H9 (cell line): ENCODE measurements at regions not wholly inside any gene's neighbourhood (a gene's known extent, or its start where the extent isn't known, plus 50 kb on each side); places are given as distances from the start of the nearest gene placed in this dataset.

Experiments
- DNase-seq: peaks from one replicate; pipeline ENCODE4 v3.0.0-alpha.2; 2017
- H2AFZ ChIP-seq: one replicate; pipeline ENCODE4 v1.6.1; 2013; ENCODE audit warnings: mild to moderate bottlenecking, low read length, control low read depth, moderate library complexity
- H2AK5ac ChIP-seq: 2 replicates; pipeline ENCODE4 v1.6.1; 2013; ENCODE audit warnings: low read length, control low read depth, mixed read lengths; ENCODE audit not compliant: insufficient read length
- H2BK120ac ChIP-seq: one replicate; pipeline ENCODE4 v1.6.1; 2013; ENCODE audit warnings: low read depth, mild to moderate bottlenecking, low read length, control low read depth, inconsistent platforms; ENCODE audit not compliant: poor library complexity, severe bottlenecking
- H2BK12ac ChIP-seq: 2 replicates; pipeline ENCODE4 v1.6.1; 2013; ENCODE audit warnings: low read length, control low read depth, mixed read lengths, low read depth; ENCODE audit not compliant: insufficient read length
- H2BK15ac ChIP-seq: 2 replicates; pipeline ENCODE4 v1.6.1; 2013; ENCODE audit warnings: low read depth, low read length, control low read depth
- H2BK20ac ChIP-seq: one replicate; pipeline ENCODE4 v1.6.1; 2013; ENCODE audit warnings: low read depth, mild to moderate bottlenecking, low read length, control low read depth, inconsistent platforms; ENCODE audit not compliant: poor library complexity, severe bottlenecking
- H2BK5ac ChIP-seq: 2 replicates; pipeline ENCODE4 v1.6.1; 2013; ENCODE audit warnings: low read length, control low read depth, mixed read lengths; ENCODE audit not compliant: insufficient read length
- H3K14ac ChIP-seq: 2 replicates; pipeline ENCODE4 v1.6.1; 2013; ENCODE audit warnings: low read length, control low read depth; ENCODE audit not compliant: insufficient read depth
- H3K18ac ChIP-seq: 2 replicates; pipeline ENCODE4 v1.6.1; 2013; ENCODE audit warnings: low read depth, mild to moderate bottlenecking, mixed read lengths, low read length, control low read depth; ENCODE audit not compliant: insufficient read length
- H3K23ac ChIP-seq: 2 replicates; pipeline ENCODE4 v1.6.1; 2013; ENCODE audit warnings: low read length, control low read depth, mixed read lengths, low read depth; ENCODE audit not compliant: insufficient read length
- H3K23me2 ChIP-seq: 2 replicates; pipeline ENCODE4 v1.6.1; 2013; ENCODE audit warnings: low read depth, mild to moderate bottlenecking, mixed read lengths, low read length, control low read depth; ENCODE audit not compliant: insufficient read length, poor library complexity, severe bottlenecking
- H3K27ac ChIP-seq: 2 replicates; pipeline ENCODE4 v1.5.1; 2013; ENCODE audit warnings: low read length, control low read depth, mixed read lengths, low read depth; ENCODE audit not compliant: insufficient read length
- H3K27me3 ChIP-seq: 2 replicates; pipeline ENCODE4 v1.6.1; 2013; ENCODE audit warnings: low read length, control low read depth, inconsistent platforms; ENCODE audit not compliant: insufficient read depth
- H3K4ac ChIP-seq: 2 replicates; pipeline ENCODE4 v1.6.1; 2013; ENCODE audit warnings: low read depth, mild to moderate bottlenecking, control low read depth, inconsistent platforms, low read length, moderate library complexity
- H3K4me1 ChIP-seq: 2 replicates; pipeline ENCODE4 v1.6.1; 2013; ENCODE audit warnings: low read length, control low read depth, inconsistent platforms; ENCODE audit not compliant: insufficient read depth
- H3K4me2 ChIP-seq: 2 replicates; pipeline ENCODE4 v1.6.1; 2013; ENCODE audit warnings: low read length, control low read depth, mixed read lengths; ENCODE audit not compliant: insufficient read length, insufficient read depth
- H3K56ac ChIP-seq: 2 replicates; pipeline ENCODE4 v1.6.1; 2013; ENCODE audit warnings: low read depth, mild to moderate bottlenecking, mixed read lengths, low read length, control low read depth; ENCODE audit not compliant: insufficient read length
- H3K79me1 ChIP-seq: 2 replicates; pipeline ENCODE4 v1.6.1; 2013; ENCODE audit warnings: low read depth, mild to moderate bottlenecking, moderate library complexity, low read length, control low read depth, inconsistent platforms; ENCODE audit not compliant: insufficient read depth, poor library complexity, severe bottlenecking
- H3K79me2 ChIP-seq: 2 replicates; pipeline ENCODE4 v1.6.1; 2013; ENCODE audit warnings: low read length, control low read depth, inconsistent platforms; ENCODE audit not compliant: insufficient read depth
- H3K9ac ChIP-seq: 2 replicates; pipeline ENCODE4 v1.6.1; 2013; ENCODE audit warnings: low read length, control low read depth, mixed read lengths; ENCODE audit not compliant: insufficient read length; ENCODE audit errors: extremely low read depth
- H3K9me3 ChIP-seq: one replicate; pipeline ENCODE4 v1.6.1; 2013; ENCODE audit warnings: low read depth, low read length, inconsistent platforms; ENCODE audit not compliant: control insufficient read depth
- H3T11ph ChIP-seq: one replicate; pipeline ENCODE4 v1.6.1; 2013; ENCODE audit warnings: mild to moderate bottlenecking, low read length, control low read depth, inconsistent platforms
- H4K20me1 ChIP-seq: one replicate; pipeline ENCODE4 v1.6.1; 2013; ENCODE audit not compliant: control insufficient read depth, insufficient read length, insufficient read depth
- H4K5ac ChIP-seq: 2 replicates; pipeline ENCODE4 v1.6.1; 2013; ENCODE audit warnings: low read depth, mild to moderate bottlenecking, mixed read lengths, low read length, control low read depth; ENCODE audit not compliant: insufficient read length
- H4K8ac ChIP-seq: replicated peaks from 2 replicates; pipeline ENCODE4 v1.6.1; 2013; ENCODE audit warnings: low read length, control low read depth, mixed read lengths, low read depth; ENCODE audit not compliant: insufficient read length
- H4K91ac ChIP-seq: 2 replicates; pipeline ENCODE4 v1.6.1; 2013; ENCODE audit warnings: low read depth, mild to moderate bottlenecking, moderate library complexity, mixed read lengths, low read length, control low read depth; ENCODE audit not compliant: insufficient read length
- H3K27ac Mint-ChIP-seq, 3 experiments: 2 replicates in 2 of 3; 3 replicates in 1 of 3; pipeline ENCODE4 v1.8.0; 2020 to 2021; ENCODE audit warnings: mixed read lengths in 3 of 3, mild to moderate bottlenecking in 1 of 3, moderate library complexity in 1 of 3
- H3K27me3 Mint-ChIP-seq: 2 replicates; pipeline ENCODE4 v1.8.0; 2021; ENCODE audit warnings: low read depth, mild to moderate bottlenecking, moderate library complexity, mixed read lengths
- H3K36me3 Mint-ChIP-seq, 3 experiments: 2 replicates in 2 of 3; 3 replicates in 1 of 3; pipeline ENCODE4 v1.8.0; 2020 to 2021; ENCODE audit warnings: low read depth in 3 of 3, mixed read lengths in 3 of 3; ENCODE audit not compliant: insufficient read depth in 1 of 3
- H3K4me1 Mint-ChIP-seq, 2 experiments: 2 replicates each; pipeline ENCODE4 v1.8.0; 2020; ENCODE audit warnings: mixed read lengths in 2 of 2
- H3K4me3 Mint-ChIP-seq, 2 experiments: 2 replicates in 1 of 2; 3 replicates in 1 of 2; pipeline ENCODE4 v1.8.0; 2020 to 2021; ENCODE audit warnings: mild to moderate bottlenecking in 2 of 2, mixed read lengths in 2 of 2, moderate library complexity in 1 of 2
- H3K9me3 Mint-ChIP-seq, 2 experiments: 2 replicates in 1 of 2; 3 replicates in 1 of 2; pipeline ENCODE4 v1.8.0; 2020; ENCODE audit warnings: mild to moderate bottlenecking in 2 of 2, mixed read lengths in 2 of 2, moderate library complexity in 1 of 2
- CTCF ChIP-seq: fragments of 200-600 bp; sonication (generic); conservative IDR thresholded peaks from 3 replicates; pipeline ENCODE4 v1.8.0; 2021; ENCODE audit warnings: antibody characterized with exemption, mild to moderate bottlenecking
- WGBS: extraction: QIAGEN DNeasy Blood & Tissue Kit; methylation state at CpG from one replicate; pipeline ENCODE4 v1.1.7; 2013; ENCODE audit warnings: missing lambda C conversion rate, low lambda C conversion rate, mixed read lengths; ENCODE audit not compliant: insufficient read length; ENCODE audit errors: extremely low coverage; 5-methylcytosine and 5-hydroxymethylcytosine counted together

GRCh38 chr5:154653764-154654485 lies 101.3 kb upstream of the LARP1 start:
- no peak for TF ChIP-seq CTCF
- H3K14ac ChIP-seq: no peak overlapping the region; the same call in 1 of the 2 replicates
- H3K4me1 ChIP-seq: no peaks in the 10 kb centered on the region; the same call in 1 of the 2 replicates
- Mint-ChIP-seq H3K36me3 (no peaks in the 10 kb centered on the region), H3K27me3 (no peaks in the 10 kb centered on the region), H3K27ac (peak overlapping the region in 2 of 3 experiments; percentile 87 to 93; a peak in 4 of 7 replicates), H3K4me1 (peaks cover 7 to 15% of the 10 kb centered on the region in 2 experiments; a peak in 2 of 4 replicates), H3K4me3 (no peak overlapping the region), H3K9me3 (no peaks in the 10 kb centered on the region)
- H3K27me3 ChIP-seq: no peaks in the 10 kb centered on the region
- H3K18ac ChIP-seq: no peak overlapping the region
- no peak overlapping the region for H3K4me2 ChIP-seq
- no peak overlapping the region for H4K8ac ChIP-seq
- H3K79me1 ChIP-seq: no peaks in the 10 kb centered on the region
- H3K4ac ChIP-seq: no peak overlapping the region
- no peak overlapping the region for H3K9ac ChIP-seq
- H3K23me2 ChIP-seq: no peaks in the 10 kb centered on the region
- no peak overlapping the region for H4K5ac ChIP-seq
- H3K79me2 ChIP-seq: no peaks in the 10 kb centered on the region
- H3K27ac ChIP-seq: no peak overlapping the region
- no peaks in the 10 kb centered on the region for H3K9me3 ChIP-seq
- H2BK5ac ChIP-seq: no peak overlapping the region
- H3K56ac ChIP-seq: no peak overlapping the region
- no peak for DNase-seq
- H3T11ph ChIP-seq: no peak overlapping the region
- H2AFZ ChIP-seq: no peak overlapping the region
- WGBS: no CpG with 5 or more reads among the region's 4 CpGs
- H2BK20ac ChIP-seq: no peak overlapping the region
- no peak overlapping the region for H2BK15ac ChIP-seq
- no peak overlapping the region for H2BK12ac ChIP-seq
- H2BK120ac ChIP-seq: no peak overlapping the region
- H4K91ac ChIP-seq: no peak overlapping the region
- H2AK5ac ChIP-seq: no peak overlapping the region
- no peaks in the 10 kb centered on the region for H4K20me1 ChIP-seq
- no peak overlapping the region for H3K23ac ChIP-seq
